Glomerular endothelial cell (primary cell): ENCODE measurements at regions not wholly inside any gene's neighbourhood (a gene's known extent, or its start where the extent isn't known, plus 50 kb on each side); places are given as distances from the start of the nearest gene placed in this dataset.

Experiments used
- DNase-seq: peaks from one replicate; pipeline ENCODE4 v3.0.0-alpha.2; 2011; ENCODE audit warnings: low read depth, low spot score; ENCODE audit errors: extremely low read depth

- no peak for DNase-seq
Observed at GRCh38 chr6:105601541-105602236, 198.8 kb upstream of the PREP start.

DNA sequence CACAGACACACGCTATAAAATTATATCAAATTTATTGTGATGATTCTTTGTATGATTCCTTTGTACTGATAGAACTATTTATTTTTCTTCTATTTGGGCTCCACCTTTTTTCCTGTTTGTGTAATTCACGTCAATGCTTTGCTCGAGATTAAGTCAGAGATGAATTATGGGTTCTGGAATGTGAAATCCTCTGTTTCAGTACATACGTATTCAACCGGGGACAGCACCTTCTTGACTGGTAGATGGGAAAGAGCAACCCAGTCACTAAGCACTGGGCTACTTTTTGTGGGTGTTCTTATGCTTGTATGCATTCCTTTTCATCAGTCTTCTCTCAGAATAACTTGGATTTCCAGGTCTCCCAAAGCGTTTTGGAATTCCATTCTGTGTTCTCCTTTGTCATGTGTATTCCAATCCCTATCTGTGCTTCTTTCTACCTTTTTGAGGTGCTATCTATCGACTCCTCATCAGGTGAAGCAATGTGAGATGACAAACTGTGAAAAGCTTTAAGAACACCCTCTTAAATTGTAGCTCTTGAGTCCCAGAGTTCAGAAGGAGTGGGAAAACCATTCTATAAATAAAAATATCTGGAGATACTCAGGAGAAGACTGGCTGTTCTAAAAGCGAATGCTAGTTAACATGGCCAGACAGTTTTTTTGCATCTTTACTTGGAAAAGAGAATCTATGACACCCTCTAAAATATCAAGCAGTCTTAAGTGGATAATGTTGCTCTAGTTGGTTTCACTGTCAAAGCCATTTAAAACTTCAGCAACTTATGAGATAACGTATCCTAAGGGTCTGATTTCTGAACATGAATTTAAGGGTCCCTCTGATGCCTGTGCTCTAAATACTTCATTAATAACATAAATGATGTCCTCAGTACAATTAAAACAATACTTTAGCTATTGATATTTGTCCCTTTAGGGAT lies 197.7 kb upstream of the PREP start:
- DNase-seq = no peak

DNA sequence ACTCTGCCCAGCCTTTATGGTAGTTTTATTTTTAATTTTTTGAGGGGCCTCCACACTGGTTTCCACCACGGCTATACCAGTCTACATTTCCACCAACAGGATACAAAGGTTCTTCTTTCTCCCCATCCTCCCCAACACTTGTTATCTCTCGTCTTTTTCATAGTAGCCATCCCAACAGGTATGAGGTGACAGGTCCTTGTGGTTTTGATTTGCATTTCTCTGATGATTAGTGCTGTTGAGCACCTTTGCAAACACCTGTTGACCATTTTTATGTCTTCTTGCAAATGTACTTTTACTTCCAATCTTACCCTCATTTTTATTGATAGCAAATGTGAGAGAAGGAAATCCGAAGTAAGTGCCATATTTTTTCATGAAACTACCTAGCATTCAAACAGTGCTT lies 195.4 kb upstream of the PREP start:
- DNase-seq = no peak

DNA sequence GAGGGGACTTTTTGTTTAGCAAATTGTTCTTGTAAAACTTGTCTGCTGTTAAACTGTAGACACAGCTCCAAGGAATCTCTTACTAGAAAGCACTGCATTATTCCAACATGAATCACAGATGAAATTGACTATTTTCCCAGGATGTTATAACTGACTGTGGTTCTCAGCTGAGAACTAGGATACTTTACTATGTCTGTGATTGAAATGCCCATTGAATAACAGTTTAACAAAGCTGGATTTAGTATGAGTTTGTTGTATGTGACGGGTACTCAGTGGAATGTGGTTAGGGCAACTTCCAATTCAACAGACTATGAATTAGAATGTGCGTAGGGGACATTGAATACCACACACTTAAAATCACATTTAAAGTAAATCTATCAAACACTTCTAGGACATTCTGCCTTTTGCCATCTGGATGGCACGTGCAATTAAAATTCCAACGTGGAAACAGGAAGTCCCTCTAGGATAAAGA lies 193.4 kb upstream of the PREP start:
- no peak for DNase-seq

GRCh38 chr6:105595829-105596228 lies 192.9 kb upstream of the PREP start:
- no peak for DNase-seq

- DNase-seq = no peak
Observed at GRCh38 chr6:105594821-105595220, 191.9 kb upstream of the PREP start.

- DNase-seq = no peak
Observed at GRCh38 chr6:105593805-105594671, 191.2 kb upstream of the PREP start.

- DNase-seq = no peak
Observed at GRCh38 chr6:105593056-105593690, 190.3 kb upstream of the PREP start.

DNA sequence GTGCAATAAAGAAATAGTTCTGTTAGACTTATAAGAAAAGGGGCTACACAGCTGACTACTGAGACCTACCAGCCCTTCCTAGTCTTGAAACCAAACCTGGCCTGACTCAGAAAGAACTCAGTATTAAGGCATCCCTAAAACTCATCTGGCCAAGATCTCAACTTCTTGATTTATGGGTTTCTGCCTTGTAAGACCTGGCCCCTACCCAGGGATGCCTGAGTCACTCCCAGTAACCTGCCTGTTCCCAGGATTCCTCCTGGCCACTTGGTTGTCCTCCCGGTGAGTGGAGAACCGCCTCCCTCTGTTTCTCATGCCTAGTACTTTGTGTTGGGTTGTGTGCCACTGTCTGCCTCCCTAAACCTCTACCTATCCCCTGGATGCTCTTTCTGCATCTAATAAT lies 189.4 kb upstream of the PREP start:
- no peak for DNase-seq

DNA sequence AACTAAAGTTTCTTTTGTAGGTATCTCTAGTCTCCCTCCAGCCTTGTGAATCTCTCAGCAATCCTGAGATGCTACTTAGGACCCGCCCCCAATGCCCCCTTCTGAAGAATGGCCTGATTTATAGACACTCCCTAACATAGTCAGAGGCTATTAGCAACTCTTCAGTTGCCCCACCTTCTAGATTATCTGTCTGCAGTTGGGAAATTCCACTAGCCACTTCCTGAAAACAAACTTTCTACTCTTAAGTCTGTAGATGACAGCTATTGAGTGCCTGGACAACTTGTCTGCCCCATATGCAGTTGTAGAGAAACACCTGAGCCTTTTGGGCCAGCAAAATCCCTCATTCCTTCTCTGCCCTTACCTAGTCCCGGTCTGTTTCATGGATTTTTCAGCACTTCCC lies 188.2 kb upstream of the PREP start:
- no peak for DNase-seq

GRCh38 chr6:105588123-105588710 lies 185.3 kb upstream of the PREP start:
- DNase-seq = no peak

- DNase-seq = no peak
Observed at GRCh38 chr6:105587349-105588122, 184.7 kb upstream of the PREP start.

GRCh38 chr6:105578179-105578707 lies 175.4 kb upstream of the PREP start:
- DNase-seq = no peak

DNA sequence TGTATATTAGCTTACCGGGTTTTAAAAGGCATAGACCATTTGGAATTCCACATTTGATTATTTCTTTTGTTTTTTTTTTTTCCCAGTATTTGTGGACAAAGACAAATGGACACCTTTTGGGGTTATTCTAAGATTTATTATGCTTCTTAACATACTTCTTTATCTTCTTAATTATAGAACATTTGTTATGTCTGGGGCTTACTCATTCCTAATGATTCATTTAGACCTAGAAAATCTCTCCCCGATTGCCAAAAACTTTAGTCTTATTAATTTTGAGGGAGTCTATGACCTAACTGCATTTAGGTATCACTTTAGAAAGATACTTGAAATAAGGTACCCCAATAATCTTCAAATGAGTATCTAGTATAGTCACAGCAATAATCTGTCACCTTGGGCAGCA lies 170.7 kb upstream of the PREP start:
- DNase-seq = no peak

GRCh38 chr6:105573138-105573537 lies 170.3 kb upstream of the PREP start:
- DNase-seq = no peak

DNA sequence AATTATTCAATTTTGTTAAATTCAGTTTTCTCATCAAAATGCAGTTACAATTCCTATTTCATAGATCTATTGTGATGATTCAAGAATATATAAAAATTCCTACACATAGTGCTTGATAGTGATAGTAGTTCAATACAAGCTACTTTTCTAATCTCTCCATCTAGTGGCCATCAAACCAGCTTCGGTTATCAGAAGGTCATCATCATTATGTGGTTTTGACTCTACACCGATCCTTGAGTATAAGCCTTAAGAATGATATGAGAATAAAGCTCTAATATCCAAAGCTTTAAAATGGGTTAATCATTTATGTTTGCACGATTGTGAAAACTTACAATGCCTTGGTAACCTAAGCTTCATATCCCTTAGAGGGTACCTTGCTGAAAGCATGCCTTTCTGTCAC lies 167.5 kb upstream of the PREP start:
- no peak for DNase-seq

GRCh38 chr6:105569706-105570105 lies 166.8 kb upstream of the PREP start:
- no peak for DNase-seq

DNA sequence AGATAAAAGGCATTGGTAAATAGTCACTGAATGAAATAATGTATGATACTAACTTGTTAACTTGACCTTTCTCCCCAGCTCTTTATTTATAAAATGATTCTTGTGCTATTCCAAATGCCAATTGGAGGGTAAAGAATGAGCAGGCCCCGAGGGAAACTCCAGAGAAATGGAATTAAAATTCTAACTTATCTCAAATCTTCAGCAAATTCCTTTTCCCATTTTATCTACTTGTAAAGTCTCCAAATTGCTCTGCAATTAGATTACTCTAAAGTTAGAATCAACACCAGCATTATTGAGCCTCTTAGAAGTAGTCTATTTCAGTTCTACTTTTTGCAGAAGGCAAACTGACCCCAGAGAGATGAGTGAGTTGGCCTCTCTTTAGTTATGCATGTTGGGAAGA lies 165.9 kb upstream of the PREP start:
- no peak for DNase-seq

DNA sequence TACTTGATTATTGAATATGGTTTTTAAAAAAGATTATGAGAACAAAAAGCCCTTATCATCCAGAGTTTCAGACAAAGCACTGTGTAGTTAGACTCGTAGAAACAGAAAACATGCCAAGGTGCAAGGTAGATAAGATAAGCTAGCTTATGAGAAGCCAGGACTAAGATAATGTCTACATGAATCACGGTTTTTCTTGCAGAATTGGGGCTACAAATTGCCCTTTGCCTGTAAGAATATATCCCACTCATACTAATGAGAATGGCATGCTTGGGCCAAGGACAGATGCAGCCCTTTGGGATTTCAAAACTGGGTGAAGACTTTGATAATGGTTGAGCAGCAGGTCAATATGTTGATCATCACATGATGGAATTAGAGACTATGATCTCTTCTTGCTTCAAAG lies 165.3 kb upstream of the PREP start:
- DNase-seq = no peak
